SU-DHL-6 (cell line): ENCODE measurements at regions not wholly inside any gene's neighbourhood (a gene's known extent, or its start where the extent isn't known, plus 50 kb on each side); places are given as distances from the start of the nearest gene placed in this dataset.

Source experiments
- H2AFZ ChIP-seq: fragments of 200-600 bp; sonication (generic); 2 replicates; pipeline ENCODE4 v1.6.1; 2014; ENCODE audit warnings: low read depth, mild to moderate bottlenecking, moderate library complexity, mixed read lengths, antibody characterized with exemption, low read length; ENCODE audit not compliant: severe bottlenecking
- H3F3A ChIP-seq: fragments of 200-600 bp; shearing (Covaris generic); 2 replicates; pipeline ENCODE4 v1.6.0; 2016; ENCODE audit warnings: antibody characterized with exemption, mild to moderate bottlenecking; ENCODE audit not compliant: insufficient read depth
- H3K27ac ChIP-seq: fragments of 200-600 bp; sonication (generic); 2 replicates; pipeline ENCODE4 v1.5.1; 2016; ENCODE audit warnings: low read depth, mild to moderate bottlenecking, low read length, moderate library complexity, mixed read lengths
- H3K27me3 ChIP-seq: fragments of 200-600 bp; sonication (generic), shearing (Covaris generic); 2 replicates; pipeline ENCODE4 v1.6.0; 2014; ENCODE audit warnings: mild to moderate bottlenecking, low read length
- H3K36me3 ChIP-seq: fragments of 200-600 bp; sonication (generic); 2 replicates; pipeline ENCODE4 v1.6.1; 2014; ENCODE audit warnings: mild to moderate bottlenecking, low read length, mixed read lengths
- H3K4me2 ChIP-seq: fragments of 300-600, 200-600 bp; shearing (Covaris generic), sonication (generic); 2 replicates; pipeline ENCODE4 v1.6.0; 2014; ENCODE audit warnings: low read length, low read depth, mild to moderate bottlenecking; ENCODE audit not compliant: poor library complexity, severe bottlenecking
- H3K4me3 ChIP-seq: fragments of 200-600 bp; sonication (generic); 2 replicates; pipeline ENCODE4 v1.5.1; 2014; ENCODE audit warnings: antibody characterized with exemption, low read length, mild to moderate bottlenecking, mixed read lengths; ENCODE audit not compliant: insufficient read depth, poor library complexity, severe bottlenecking
- H3K79me2 ChIP-seq: fragments of 200-600 bp; sonication (generic); 2 replicates; pipeline ENCODE4 v1.6.1; 2014; ENCODE audit warnings: mild to moderate bottlenecking, low read length, moderate library complexity; ENCODE audit not compliant: insufficient read depth
- H3K9ac ChIP-seq: fragments of 200-600 bp; sonication (generic); 2 replicates; pipeline ENCODE4 v1.7.0; 2014; ENCODE audit warnings: mild to moderate bottlenecking, low read length
- H3K9me2 ChIP-seq: fragments of 200-600 bp; sonication (generic); replicated peaks from 2 replicates; pipeline ENCODE4 v1.6.1; 2014; ENCODE audit warnings: low read length; ENCODE audit not compliant: insufficient read depth
- H3K9me3 ChIP-seq: fragments of 200-600 bp; sonication (generic); 2 replicates; pipeline ENCODE4 v1.6.1; 2014; ENCODE audit warnings: low read length, mixed read lengths; ENCODE audit not compliant: insufficient read depth
- H4K20me1 ChIP-seq: fragments of 200-600 bp; sonication (generic); 2 replicates; pipeline ENCODE4 v1.6.1; 2014; ENCODE audit warnings: low read depth, mild to moderate bottlenecking, antibody characterized with exemption, low read length, moderate library complexity, mixed read lengths
- CTCF ChIP-seq: fragments of 200-600 bp; sonication (generic); IDR thresholded peaks from one replicate; pipeline ENCODE4 v1.5.1; 2017; ENCODE audit warnings: antibody characterized with exemption, mild to moderate bottlenecking, low read length, moderate library complexity; ENCODE audit not compliant: insufficient read depth, poor library complexity, severe bottlenecking
- EZH2phosphoT487 ChIP-seq: fragments of 200-600 bp; sonication (generic), shearing (Covaris generic); conservative IDR thresholded peaks from 2 replicates; pipeline ENCODE4 v1.6.1; 2018; ENCODE audit warnings: mild to moderate bottlenecking, antibody characterized with exemption, low read length, moderate library complexity, mixed read lengths

- Histone ChIP-seq H3K9me2 (no peaks in the 10 kb centered on the region), H3K4me2 (no peak overlapping the region), H2AFZ (no peak overlapping the region), H4K20me1 (no peaks in the 10 kb centered on the region), H3K9me3 (no peaks in the 10 kb centered on the region), H3K4me3 (no peak overlapping the region), H3F3A (no peaks in the 10 kb centered on the region), H3K27me3 (no peaks in the 10 kb centered on the region), H3K36me3 (no peaks in the 10 kb centered on the region), H3K27ac (no peak overlapping the region), H3K9ac (no peak overlapping the region), H3K79me2 (no peaks in the 10 kb centered on the region)
- TF ChIP-seq CTCF (no peak), EZH2phosphoT487 (no peak)
Observed at GRCh38 chr12:77681726-77682125, 149.0 kb upstream of the NAV3 start.

- Histone ChIP-seq H3K9ac (no peak overlapping the region), H4K20me1 (no peaks in the 10 kb centered on the region), H3K27ac (no peak overlapping the region), H3F3A (no peaks in the 10 kb centered on the region), H3K79me2 (no peaks in the 10 kb centered on the region), H3K9me3 (no peaks in the 10 kb centered on the region), H3K9me2 (no peaks in the 10 kb centered on the region), H2AFZ (no peak overlapping the region), H3K36me3 (no peaks in the 10 kb centered on the region), H3K4me2 (no peak overlapping the region), H3K4me3 (no peak overlapping the region), H3K27me3 (no peaks in the 10 kb centered on the region)
- TF ChIP-seq CTCF (no peak), EZH2phosphoT487 (no peak)
Observed at GRCh38 chr12:77679686-77680085, 151.0 kb upstream of the NAV3 start.

GRCh38 chr12:77678621-77679020, 152.1 kb upstream of the NAV3 start:
- no peak overlapping the region for H3K4me3 ChIP-seq
- H4K20me1 ChIP-seq: no peaks in the 10 kb centered on the region
- no peak overlapping the region for H3K4me2 ChIP-seq
- TF ChIP-seq CTCF (no peak), EZH2phosphoT487 (no peak)
- H3K27ac ChIP-seq: no peak overlapping the region
- no peak overlapping the region for H3K9ac ChIP-seq
- no peaks in the 10 kb centered on the region for H3K27me3 ChIP-seq
- no peaks in the 10 kb centered on the region for H3K9me2 ChIP-seq
- no peaks in the 10 kb centered on the region for H3K36me3 ChIP-seq
- H2AFZ ChIP-seq: no peak overlapping the region
- no peaks in the 10 kb centered on the region for H3K9me3 ChIP-seq
- H3F3A ChIP-seq: no peaks in the 10 kb centered on the region
- H3K79me2 ChIP-seq: no peaks in the 10 kb centered on the region

GRCh38 chr12:77667101-77667500, 163.6 kb upstream of the NAV3 start:
- no peak overlapping the region for H3K9ac ChIP-seq
- no peaks in the 10 kb centered on the region for H4K20me1 ChIP-seq
- no peak overlapping the region for H3K27ac ChIP-seq
- no peak overlapping the region for H3K4me3 ChIP-seq
- H3K36me3 ChIP-seq: no peaks in the 10 kb centered on the region
- TF ChIP-seq CTCF (no peak), EZH2phosphoT487 (no peak)
- H3K27me3 ChIP-seq: no peaks in the 10 kb centered on the region
- no peaks in the 10 kb centered on the region for H3K79me2 ChIP-seq
- no peak overlapping the region for H2AFZ ChIP-seq
- H3K9me3 ChIP-seq: no peaks in the 10 kb centered on the region
- H3F3A ChIP-seq: no peaks in the 10 kb centered on the region
- no peaks in the 10 kb centered on the region for H3K9me2 ChIP-seq
- no peak overlapping the region for H3K4me2 ChIP-seq
